HG03280 (cell line): ENCODE measurements at regions not wholly inside any gene's neighbourhood (a gene's known extent, or its start where the extent isn't known, plus 50 kb on each side); places are given as distances from the start of the nearest gene placed in this dataset.
"Not testable (repeated sequence)": the region's sequence is repeated elsewhere in the genome, so short reads cannot be mapped to it uniquely, and the experiment has no call there.

Source experiments
- ATAC-seq: cut with Tn5 transposase; IDR thresholded peaks from one replicate; pipeline ENCODE4 v1.9.1; 2021; ENCODE audit warnings: mild to moderate bottlenecking, moderate library complexity; ENCODE audit not compliant: unreplicated experiment

- ATAC-seq = not testable (repeated sequence)
These were observed 309.6 kb upstream of the FRG1 start for GRCh38 chr4:189630913-189631567.

GRCh38 chr4:189631568-189631916, 309.1 kb upstream of the FRG1 start:
- not testable (repeated sequence) for ATAC-seq

- not testable (repeated sequence) for ATAC-seq
These were observed 290.2 kb upstream of the FRG1 start for GRCh38 chr4:189650436-189650835.

- ATAC-seq = not testable (repeated sequence)
These were observed 287.5 kb upstream of the FRG1 start for GRCh38 chr4:189653130-189653653.

GRCh38 chr4:189653983-189654382, 286.7 kb upstream of the FRG1 start:
- ATAC-seq = not testable (repeated sequence)

GRCh38 chr4:189654396-189654795, 286.3 kb upstream of the FRG1 start:
- ATAC-seq = not testable (repeated sequence)

- ATAC-seq = not testable (repeated sequence)
These were observed 284.9 kb upstream of the FRG1 start for GRCh38 chr4:189655817-189656216.

GRCh38 chr4:189656641-189657040, 284.0 kb upstream of the FRG1 start:
- no peak for ATAC-seq

GRCh38 chr4:189658259-189658658, 282.4 kb upstream of the FRG1 start:
- ATAC-seq = not testable (repeated sequence)

- not testable (repeated sequence) for ATAC-seq
These were observed 281.8 kb upstream of the FRG1 start for GRCh38 chr4:189658831-189659230.

GRCh38 chr4:189659287-189659686, 281.4 kb upstream of the FRG1 start:
- no peak for ATAC-seq

- ATAC-seq = no peak
These were observed 279.8 kb upstream of the FRG1 start for GRCh38 chr4:189660722-189661360.

GRCh38 chr4:189664693-189665250, 275.9 kb upstream of the FRG1 start:
- ATAC-seq = no peak

- ATAC-seq = not testable (repeated sequence)
These were observed 274.9 kb upstream of the FRG1 start for GRCh38 chr4:189665712-189666305.

GRCh38 chr4:189667386-189667785, 273.3 kb upstream of the FRG1 start:
- not testable (repeated sequence) for ATAC-seq

GRCh38 chr4:189697675-189698245, 242.9 kb upstream of the FRG1 start:
- ATAC-seq = not testable (repeated sequence)

GRCh38 chr4:189703000-189703399, 237.7 kb upstream of the FRG1 start:
- ATAC-seq = not testable (repeated sequence)

- ATAC-seq = not testable (repeated sequence)
These were observed 233.9 kb upstream of the FRG1 start for GRCh38 chr4:189706821-189707220.

GRCh38 chr4:189707227-189707626, 233.4 kb upstream of the FRG1 start:
- not testable (repeated sequence) for ATAC-seq

- ATAC-seq = not testable (repeated sequence)
These were observed 228.7 kb upstream of the FRG1 start for GRCh38 chr4:189711956-189712355.
